Fibroblast of pulmonary artery (primary cell): ENCODE measurements at regions not wholly inside any gene's neighbourhood (a gene's known extent, or its start where the extent isn't known, plus 50 kb on each side); places are given as distances from the start of the nearest gene placed in this dataset.

Source experiments
- DNase-seq: peaks from one replicate; pipeline ENCODE4 v3.0.0-alpha.2; 2010; ENCODE audit warnings: low read depth
- H3K4me3 ChIP-seq: replicated peaks from 2 replicates; pipeline ENCODE4 v1.5.1; 2011; ENCODE audit warnings: low read depth, mild to moderate bottlenecking, control low read depth, low read length, moderate library complexity
- CTCF ChIP-seq: IDR thresholded peaks from 2 replicates; pipeline ENCODE4 v1.5.1; 2011; ENCODE audit warnings: mild to moderate bottlenecking, control low read depth, low read length, inconsistent platforms; ENCODE audit errors: missing control alignments

GRCh38 chr4:13762130-13762529, 134.6 kb upstream of the BOD1L1 start:
- peak; percentile 3 for DNase-seq
- H3K4me3 ChIP-seq: no peak overlapping the region
- no peak for TF ChIP-seq CTCF

GRCh38 chr4:13763707-13764106, 136.2 kb upstream of the BOD1L1 start:
- TF ChIP-seq CTCF: no peak
- no peak for DNase-seq

DNA sequence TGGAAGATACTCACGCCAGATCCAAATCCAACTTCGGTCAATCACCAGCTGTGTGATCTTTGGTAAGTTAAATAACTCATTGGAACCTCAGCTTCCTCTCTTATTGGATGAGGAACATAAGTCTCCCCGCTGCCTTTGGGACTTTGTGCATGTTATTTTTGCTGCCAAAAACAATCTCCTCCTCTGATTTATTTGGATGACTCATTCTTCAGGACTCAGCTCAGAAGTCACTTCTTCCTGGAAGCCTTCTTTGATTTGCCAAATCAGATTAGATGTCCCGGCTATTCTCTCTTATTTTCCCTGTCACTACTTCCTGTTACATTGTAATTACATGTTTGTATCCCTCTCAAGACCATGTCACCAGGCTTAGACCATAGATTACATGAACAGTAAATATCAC, 138.0 kb upstream of the BOD1L1 start:
- no peak for TF ChIP-seq CTCF
- DNase-seq: peak; percentile 43
- H3K4me3 ChIP-seq: no peak overlapping the region

More at GRCh38 chr4:13763707-13764106, 136.2 kb upstream of the BOD1L1 start:
- no peak overlapping the region for H3K4me3 ChIP-seq

DNA sequence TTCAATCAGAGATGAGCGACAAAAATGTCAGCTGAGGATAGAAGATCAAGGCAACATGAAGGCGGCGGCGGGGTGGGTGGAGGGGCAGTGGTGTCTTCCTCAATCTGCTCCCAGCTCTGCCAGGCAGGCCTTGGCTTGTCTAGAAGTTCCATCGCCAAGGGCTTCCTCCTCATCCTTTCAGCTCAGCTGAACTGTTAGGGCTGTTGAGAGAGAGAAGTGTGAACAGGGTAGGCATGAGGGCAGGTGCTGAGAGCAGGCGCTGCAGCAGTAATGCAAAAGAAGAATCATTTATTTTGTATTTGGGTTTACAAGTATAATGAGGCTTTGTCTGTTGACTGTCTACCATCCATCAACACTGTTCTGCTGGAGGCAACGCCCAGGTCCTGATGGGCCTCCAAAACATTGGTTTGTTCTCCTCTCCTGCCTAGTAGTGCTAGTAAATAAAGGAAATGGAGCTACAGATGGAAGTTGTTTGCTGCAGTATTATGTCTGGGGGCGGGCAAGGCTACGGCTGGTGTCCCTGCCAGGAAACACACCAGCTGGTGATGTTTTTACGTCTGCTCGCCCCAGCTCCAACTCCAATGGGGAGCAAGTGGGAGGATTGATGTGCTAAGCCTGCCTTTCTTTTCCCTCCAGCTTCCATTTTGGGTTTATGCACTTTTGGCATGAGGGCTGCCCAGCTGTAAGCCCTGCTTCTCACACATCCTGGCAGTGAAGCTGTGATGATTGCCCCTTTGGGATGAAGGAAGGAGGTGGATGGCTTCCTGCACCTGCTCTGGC, 139.4 kb upstream of the BOD1L1 start:
- TF ChIP-seq CTCF: no peak
- peak; percentile 33 for DNase-seq
- H3K4me3 ChIP-seq: no peak overlapping the region

- TF ChIP-seq CTCF: no peak
- DNase-seq: no peak
These were observed 149.8 kb upstream of the BOD1L1 start for GRCh38 chr4:13777341-13777740.

GRCh38 chr4:13778367-13778766, 150.8 kb upstream of the BOD1L1 start:
- DNase-seq: no peak
- no peak for TF ChIP-seq CTCF
- H3K4me3 ChIP-seq: no peak overlapping the region

More at GRCh38 chr4:13777341-13777740, 149.8 kb upstream of the BOD1L1 start:
- no peak overlapping the region for H3K4me3 ChIP-seq

GRCh38 chr4:13782231-13782630, 154.7 kb upstream of the BOD1L1 start:
- no peak for TF ChIP-seq CTCF
- no peak for DNase-seq
- no peak overlapping the region for H3K4me3 ChIP-seq
